ENCODE measurements at regions not wholly inside any gene's neighbourhood (a gene's known extent, or its start where the extent isn't known, plus 50 kb on each side); places are given as distances from the start of the nearest gene placed in this dataset.

- TF ChIP-seq CTCF (IDR thresholded peaks at IDR 0.05) (no peak), EP300 (IDR thresholded peaks at IDR 0.05) (no peak), POLR2A (IDR thresholded peaks at IDR 0.05) (no peak)
Observed at GRCh38 chr15:96435022-96435421, 104.5 kb downstream of the NR2F2 start.
